ENCODE measurements at regions not wholly inside any gene's neighbourhood (a gene's known extent, or its start where the extent isn't known, plus 50 kb on each side); places are given as distances from the start of the nearest gene placed in this dataset.

DNA sequence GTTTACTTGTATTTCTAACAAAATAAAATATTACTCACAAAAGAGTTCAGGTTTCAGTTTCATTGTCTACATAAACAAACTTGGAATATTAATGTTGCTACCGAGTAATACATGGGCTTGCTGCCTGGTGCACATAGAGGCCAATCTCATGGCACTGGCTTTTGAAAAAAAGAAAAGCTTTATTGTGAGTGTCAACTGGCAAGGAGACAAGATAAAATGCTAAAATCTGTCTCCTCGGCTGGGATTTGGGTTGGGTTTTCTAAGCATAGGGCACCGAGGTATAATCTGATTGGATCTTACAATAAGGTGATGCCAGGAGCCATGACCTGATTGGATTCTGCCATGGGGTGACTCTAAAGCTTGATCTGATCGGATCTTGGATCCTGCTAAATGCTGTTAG, 1519.9 kb upstream of the MIR17HG start:
- no peak overlapping the region for H3K27ac ChIP-seq
- TF ChIP-seq CTCF (IDR thresholded peaks at IDR 0.05) (no peak), POLR2AphosphoS5 (IDR thresholded peaks at IDR 0.05) (no peak), POLR2A (IDR thresholded peaks at IDR 0.05) (no peak)
- WGBS = 71% methylated on average over 4 of the region's 4 CpGs
- no peaks in the 10 kb centered on the region for H3K4me1 ChIP-seq (replicated peaks)
- no peak overlapping the region for H3K4me3 ChIP-seq
- no peaks in the 10 kb centered on the region for H3K27me3 ChIP-seq (replicated peaks; ENCODE audit: insufficient read depth)
- intact Hi-C loops (cut with DNase I) = no loop called here
- no peak for DNase-seq (ENCODE audit: low spot score)
- no peaks in the 10 kb centered on the region for H3K9me3 ChIP-seq
- H3K36me3 ChIP-seq = no peaks in the 10 kb centered on the region

DNA sequence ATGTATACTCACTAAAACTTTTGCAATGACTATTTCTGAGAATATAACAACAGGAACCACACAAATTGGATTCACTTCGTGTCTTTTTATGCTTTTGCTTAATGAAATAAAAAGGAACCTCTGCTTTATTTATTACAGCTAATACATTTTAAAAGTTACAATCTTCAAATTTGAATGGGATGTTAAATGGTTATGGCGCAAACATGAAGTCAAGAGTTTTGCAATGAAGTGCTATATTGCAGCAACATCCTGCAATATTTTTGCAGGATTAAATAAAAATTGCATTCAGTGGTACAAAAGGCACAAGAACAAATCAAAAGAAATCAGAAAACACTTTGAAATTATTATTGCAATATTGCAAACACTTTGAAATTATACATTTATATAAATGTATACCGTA, 1519.0 kb upstream of the MIR17HG start:
- Histone ChIP-seq H3K27ac (no peak overlapping the region), H3K4me1 (replicated peaks) (no peaks in the 10 kb centered on the region), H3K9me3 (no peaks in the 10 kb centered on the region), H3K36me3 (no peaks in the 10 kb centered on the region), H3K4me3 (no peak overlapping the region), H3K27me3 (replicated peaks; ENCODE audit: insufficient read depth) (no peaks in the 10 kb centered on the region)
- intact Hi-C loops (cut with DNase I) = no loop called here
- no peak for TF ChIP-seq POLR2AphosphoS5 (IDR thresholded peaks at IDR 0.05)
- WGBS = 94% methylated on average over 3 of the region's 3 CpGs
- no peak for DNase-seq (ENCODE audit: low spot score)

- intact Hi-C loops (cut with DNase I) = no loop called here
- Histone ChIP-seq H3K9me3 (no peaks in the 10 kb centered on the region), H3K4me3 (no peak overlapping the region), H3K36me3 (no peaks in the 10 kb centered on the region), H3K4me1 (replicated peaks) (no peaks in the 10 kb centered on the region), H3K27me3 (replicated peaks; ENCODE audit: insufficient read depth) (no peaks in the 10 kb centered on the region), H3K27ac (no peak overlapping the region)
- no peak for DNase-seq (ENCODE audit: low spot score)
- TF ChIP-seq CTCF (IDR thresholded peaks at IDR 0.05) (no peak), POLR2AphosphoS5 (IDR thresholded peaks at IDR 0.05) (no peak)
- 77% methylated on average over 3 of the region's 3 CpGs for WGBS
These were observed 1516.3 kb upstream of the MIR17HG start for GRCh38 chr13:89831157-89831556.

GRCh38 chr13:89832827-89833226, 1514.7 kb upstream of the MIR17HG start:
- 25% methylated on average over 2 of the region's 2 CpGs for WGBS

GRCh38 chr13:89843621-89844020, 1503.9 kb upstream of the MIR17HG start:
- DNase-seq (ENCODE audit: low spot score) = no peak
- no peak overlapping the region for H3K4me3 ChIP-seq
- H3K36me3 ChIP-seq = no peaks in the 10 kb centered on the region
- H3K27me3 ChIP-seq (replicated peaks; ENCODE audit: insufficient read depth) = no peaks in the 10 kb centered on the region
- intact Hi-C loops (cut with DNase I) = no loop called here
- TF ChIP-seq POLR2AphosphoS5 (IDR thresholded peaks at IDR 0.05) (no peak), POLR2A (IDR thresholded peaks at IDR 0.05) (no peak)
- H3K27ac ChIP-seq = no peak overlapping the region
- H3K4me1 ChIP-seq (replicated peaks) = no peaks in the 10 kb centered on the region
- 92% methylated on average over 1 of the region's 1 CpG for WGBS
- no peaks in the 10 kb centered on the region for H3K9me3 ChIP-seq

More at GRCh38 chr13:89832827-89833226, 1514.7 kb upstream of the MIR17HG start:
- Histone ChIP-seq H3K36me3 (no peaks in the 10 kb centered on the region), H3K27me3 (replicated peaks; ENCODE audit: insufficient read depth) (no peaks in the 10 kb centered on the region), H3K4me1 (replicated peaks) (no peaks in the 10 kb centered on the region), H3K9me3 (no peaks in the 10 kb centered on the region), H3K4me3 (no peak overlapping the region), H3K27ac (no peak overlapping the region)
- intact Hi-C loops (cut with DNase I) = no loop called here
- TF ChIP-seq CTCF (IDR thresholded peaks at IDR 0.05) (no peak), POLR2A (IDR thresholded peaks at IDR 0.05) (no peak), POLR2AphosphoS5 (IDR thresholded peaks at IDR 0.05) (no peak)
- no peak for DNase-seq (ENCODE audit: low spot score)

DNA sequence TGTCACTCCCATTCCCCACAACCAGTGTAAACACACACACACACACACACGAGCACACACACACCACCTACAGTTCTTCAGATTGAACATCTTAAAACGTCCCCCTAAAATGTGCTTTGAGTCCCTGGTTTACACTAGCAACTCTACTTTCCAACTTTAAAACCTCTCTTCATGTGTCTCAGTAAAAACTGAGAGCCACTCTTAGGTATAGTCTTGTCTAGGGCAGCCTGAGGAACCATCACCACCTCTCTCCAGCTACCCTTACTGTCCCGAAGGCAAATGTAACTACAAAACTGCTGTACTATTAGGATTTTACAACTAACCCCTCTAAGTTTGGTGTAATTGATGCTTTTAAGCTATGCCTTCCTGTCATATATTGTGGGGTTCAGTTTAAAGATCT, 1501.6 kb upstream of the MIR17HG start:
- DNase-seq (ENCODE audit: low spot score) = no peak
- H3K27me3 ChIP-seq (replicated peaks; ENCODE audit: insufficient read depth) = no peaks in the 10 kb centered on the region
- intact Hi-C loops (cut with DNase I) = no loop called here
- H3K9me3 ChIP-seq = no peaks in the 10 kb centered on the region
- no peaks in the 10 kb centered on the region for H3K36me3 ChIP-seq
- H3K4me1 ChIP-seq (replicated peaks) = no peaks in the 10 kb centered on the region
- no peak overlapping the region for H3K27ac ChIP-seq
- no peak overlapping the region for H3K4me3 ChIP-seq
- TF ChIP-seq POLR2A (IDR thresholded peaks at IDR 0.05) = no peak
- TF ChIP-seq POLR2AphosphoS5 (IDR thresholded peaks at IDR 0.05) = no peak
- TF ChIP-seq CTCF (IDR thresholded peaks at IDR 0.05) = no peak
- WGBS = 55% methylated on average over 3 of the region's 3 CpGs

Measured in prostate gland (tissue), 2 donors.